GM12878 (cell line): ENCODE measurements at regions not wholly inside any gene's neighbourhood (a gene's known extent, or its start where the extent isn't known, plus 50 kb on each side); places are given as distances from the start of the nearest gene placed in this dataset.

Experiments used
- ATAC-seq: fragments of 200-7000 bp; cut with Tn5 transposase; 3 replicates; pipeline ENCODE4 v1.9.1; 2020; ENCODE audit warnings: mild to moderate bottlenecking, moderate library complexity
- BruUV-seq: library from RNA; stranded (reverse); fragments of 400-500 nt; replicated peaks from 2 replicates; lab custom pipeline; 2021; lab: Mats Ljungman, UMichigan
- CTCF ChIA-PET: fragments of 300-600 bp; sonication (Branson Sonifier 250); formaldehyde crosslinking; extraction: SDS; loops from one replicate; lab custom pipeline; 2021; ENCODE audit warnings: inconsistent platforms; lab: Yijun Ruan, JAX
- POLR2A ChIA-PET: fragments of 350-600 bp; formaldehyde crosslinking; extraction: SDS; loops from one replicate; lab custom pipeline; 2021; ENCODE audit warnings: inconsistent platforms; lab: Charles Lee
- RAD21 ChIA-PET: fragments of 300-600 bp; sonication (Branson Sonifier 250); formaldehyde crosslinking; loops from one replicate; lab custom pipeline; 2023; ENCODE audit warnings: antibody characterized with exemption; ENCODE audit not compliant: unreplicated experiment; lab: Charles Lee
- SMC1A ChIA-PET: fragments of 300-600 bp; sonication (Branson Sonifier 250); formaldehyde crosslinking; loops from one replicate; lab custom pipeline; 2023; ENCODE audit not compliant: unreplicated experiment, uncharacterized antibody; lab: Charles Lee
- DNase-seq: peaks from one replicate; pipeline ENCODE4 v3.0.0-alpha.2; 2011; ENCODE audit warnings: low read depth, low spot score
- FAIRE-seq: peaks from 3 replicates; lab custom pipeline; 2011; peaks lifted over from hg19 to GRCh38; lab: Jason Lieb, UNC
- H2AFZ ChIP-seq: 2 replicates; pipeline ENCODE4 v1.6.0; 2011; ENCODE audit warnings: low read depth, low read length, control low read depth; ENCODE audit not compliant: control insufficient read depth
- H3K27ac ChIP-seq: 2 replicates; pipeline ENCODE4 v1.5.1; 2011; ENCODE audit warnings: control low read depth; ENCODE audit not compliant: control insufficient read depth, insufficient read depth
- H3K27me3 ChIP-seq, 2 experiments: replicated peaks in 1 of 2; 2 replicates each; pipeline versions ENCODE4 v1.6.0 to v1.6.1; 2011; ENCODE audit warnings: low read length in 1 of 2; ENCODE audit not compliant: control insufficient read depth in 2 of 2, insufficient read depth in 2 of 2
- H3K36me3 ChIP-seq, 2 experiments: 2 replicates each; pipeline ENCODE4 v1.5.1; 2011; ENCODE audit warnings: low read length in 1 of 2; ENCODE audit not compliant: control insufficient read depth in 2 of 2, insufficient read depth in 2 of 2
- H3K4me1 ChIP-seq: 2 replicates; pipeline ENCODE4 v1.6.1; 2011; ENCODE audit warnings: mild to moderate bottlenecking, low read length, moderate library complexity, mixed read lengths; ENCODE audit not compliant: control insufficient read depth, insufficient read depth
- H3K4me2 ChIP-seq: 2 replicates; pipeline ENCODE4 v1.6.0; 2011; ENCODE audit warnings: control low read depth; ENCODE audit not compliant: control insufficient read depth, insufficient read depth
- H3K4me3 ChIP-seq: fragments of 200-600 bp; sonication (generic); 2 replicates; pipeline ENCODE4 v1.5.1; 2016
- H3K79me2 ChIP-seq: 2 replicates; pipeline ENCODE4 v1.6.0; 2011; ENCODE audit warnings: low read length; ENCODE audit not compliant: control insufficient read depth, insufficient read depth
- H3K9ac ChIP-seq: 2 replicates; pipeline ENCODE4 v1.8.0; 2011; ENCODE audit warnings: low read length, control low read depth, mixed read lengths; ENCODE audit not compliant: control insufficient read depth, insufficient read depth
- H3K9me3 ChIP-seq: replicated peaks from 3 replicates; pipeline ENCODE4 v1.5.1; 2011; ENCODE audit warnings: mild to moderate bottlenecking, low read length; ENCODE audit not compliant: control insufficient read depth, insufficient read depth
- H4K20me1 ChIP-seq: 2 replicates; pipeline ENCODE4 v1.6.0; 2011; ENCODE audit not compliant: control insufficient read depth, insufficient read depth
- BCL11A ChIP-seq: IDR thresholded peaks from 2 replicates; pipeline ENCODE4 v1.6.1; 2011; ENCODE audit warnings: low read depth, low read length
- CBFB ChIP-seq: IDR thresholded peaks from 2 replicates; pipeline ENCODE4 v1.6.1; 2016; ENCODE audit warnings: antibody characterized with exemption, low read depth
- CEBPB ChIP-seq, 2 experiments: fragments of 150-350 bp in 1 of 2; IDR thresholded peaks; 2 replicates each; pipeline ENCODE4 v1.6.1; 2012 to 2014; ENCODE audit warnings: low read depth in 2 of 2, low read length in 2 of 2, borderline replicate concordance in 1 of 2, inconsistent platforms in 1 of 2
- IKZF1 ChIP-seq: fragments of 450-650 bp; conservative IDR thresholded peaks from 2 replicates; pipeline ENCODE4 v1.6.1; 2017; ENCODE audit warnings: antibody characterized with exemption, mild to moderate bottlenecking
- KDM1A ChIP-seq: fragments of 200-600 bp; sonication (generic); IDR thresholded peaks from 2 replicates; pipeline ENCODE4 v1.6.1; 2016; ENCODE audit warnings: borderline replicate concordance
- LARP7 ChIP-seq: fragments of 450-650 bp; IDR thresholded peaks from 2 replicates; pipeline ENCODE4 v1.6.1; 2017; ENCODE audit warnings: mild to moderate bottlenecking
- MEF2A ChIP-seq: IDR thresholded peaks from 2 replicates; pipeline ENCODE4 v1.6.1; 2011; ENCODE audit warnings: low read depth, mild to moderate bottlenecking, low read length, moderate library complexity; ENCODE audit not compliant: insufficient read depth
- MXI1 ChIP-seq: fragments of 150-350 bp; IDR thresholded peaks from 2 replicates; pipeline ENCODE4 v1.6.1; 2011; ENCODE audit warnings: low read depth, mild to moderate bottlenecking, inconsistent platforms, low read length, improper control_type of control experiment
- NFYA ChIP-seq: IDR thresholded peaks from 2 replicates; pipeline ENCODE4 v1.6.1; 2011; ENCODE audit warnings: low read depth, mild to moderate bottlenecking, low read length, improper control_type of control experiment, borderline replicate concordance
- NR2C2 ChIP-seq: IDR thresholded peaks from 2 replicates; pipeline ENCODE4 v1.6.1; 2011; ENCODE audit warnings: borderline replicate concordance, low read depth; ENCODE audit not compliant: control insufficient read depth, insufficient read length
- NRF1 ChIP-seq: conservative IDR thresholded peaks from 2 replicates; pipeline ENCODE4 v1.6.1; 2011; ENCODE audit warnings: mild to moderate bottlenecking, low read depth, low read length, improper control_type of control experiment
- POLR2AphosphoS2 ChIP-seq: IDR thresholded peaks from 2 replicates; pipeline ENCODE4 v1.6.1; 2011; ENCODE audit warnings: low read depth, mild to moderate bottlenecking, low read length, improper control_type of control experiment, moderate library complexity
- RELA ChIP-seq: fragments of 450-650 bp; IDR thresholded peaks from 2 replicates; pipeline ENCODE4 v1.8.0; 2014; ENCODE audit warnings: borderline replicate concordance; ENCODE audit not compliant: partially characterized antibody
- SIX5 ChIP-seq: IDR thresholded peaks from 2 replicates; pipeline ENCODE4 v1.6.1; 2011; ENCODE audit warnings: mild to moderate bottlenecking, low read depth, low read length, moderate library complexity; ENCODE audit not compliant: severe bottlenecking
- TCF3 ChIP-seq: IDR thresholded peaks from 2 replicates; pipeline ENCODE4 v1.6.1; 2012; ENCODE audit warnings: low read depth, mild to moderate bottlenecking, low read length, borderline replicate concordance; ENCODE audit not compliant: insufficient read depth
- YY1 ChIP-seq: IDR thresholded peaks from 2 replicates; pipeline ENCODE4 v1.6.1; 2011; ENCODE audit warnings: low read depth, mild to moderate bottlenecking, low read length
- ZBED1 ChIP-seq: IDR thresholded peaks from 2 replicates; pipeline ENCODE4 v1.6.1; 2016; ENCODE audit warnings: borderline replicate concordance
- WGBS: methylation state at CpG from one replicate; pipeline ENCODE4 v1.1.6; 2016; ENCODE audit warnings: low lambda C conversion rate; ENCODE audit not compliant: insufficient replicate concordance, insufficient coverage; ENCODE audit errors: missing lambda C conversion rate; 5-methylcytosine and 5-hydroxymethylcytosine counted together
- in situ Hi-C: fragments of 300-500 bp; cut with MboI; formaldehyde crosslinking; loops from 9 replicates; pipeline ENCODE4 v1.14.3; 2018; ENCODE audit warnings: mixed read lengths
- intact Hi-C: fragments of 100-400 bp; cut with micrococcal nuclease; formaldehyde crosslinking; loops from one replicate; pipeline ENCODE4 v1.14.2; 2022; ENCODE audit not compliant: unreplicated experiment
- TF ChIP-seq, protein P1 (sequence below): IDR thresholded peaks from 2 replicates; pipeline ENCODE4 v1.6.1; 2012; ENCODE audit warnings: low read depth, low read length, improper control_type of control experiment
- TF ChIP-seq, protein P2 (sequence below): fragments of 450-650 bp; conservative IDR thresholded peaks from 2 replicates; pipeline ENCODE4 v1.6.1; 2017; ENCODE audit warnings: mild to moderate bottlenecking, moderate library complexity
- TF ChIP-seq, protein P3 (sequence below): IDR thresholded peaks from 2 replicates; pipeline ENCODE4 v1.6.1; 2012; ENCODE audit warnings: low read length, inconsistent platforms
- TF ChIP-seq, protein P4 (sequence below): IDR thresholded peaks from 2 replicates; pipeline ENCODE4 v1.6.1; 2012; ENCODE audit warnings: low read depth, low read length, improper control_type of control experiment

DNA sequence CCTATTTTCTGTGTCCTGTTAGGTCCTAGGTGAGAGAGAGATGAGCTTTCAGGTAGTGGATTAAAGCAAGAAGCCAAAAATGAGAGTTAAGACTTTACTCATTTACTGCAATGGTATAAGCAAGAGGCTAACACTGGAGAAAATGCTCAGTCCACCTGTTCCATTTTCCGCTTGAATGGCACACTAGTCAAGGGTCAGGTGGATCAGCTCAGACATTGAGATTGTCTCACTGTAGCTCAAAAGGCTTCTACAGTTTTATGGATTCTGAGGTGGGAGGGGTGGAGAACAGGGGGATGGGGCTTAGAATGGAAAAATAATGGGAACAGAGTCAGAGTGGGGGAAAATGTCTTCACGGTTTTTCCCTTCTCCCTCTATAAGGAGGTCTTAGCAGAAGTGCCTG, 57.3 kb upstream of the MUCL1 start (continued):
- TF ChIP-seq TCF3 = no peak
- no peak for TF ChIP-seq LARP7
- TF ChIP-seq YY1 = no peak
- TF ChIP-seq NFYA = no peak
- TF ChIP-seq, protein P1, sequence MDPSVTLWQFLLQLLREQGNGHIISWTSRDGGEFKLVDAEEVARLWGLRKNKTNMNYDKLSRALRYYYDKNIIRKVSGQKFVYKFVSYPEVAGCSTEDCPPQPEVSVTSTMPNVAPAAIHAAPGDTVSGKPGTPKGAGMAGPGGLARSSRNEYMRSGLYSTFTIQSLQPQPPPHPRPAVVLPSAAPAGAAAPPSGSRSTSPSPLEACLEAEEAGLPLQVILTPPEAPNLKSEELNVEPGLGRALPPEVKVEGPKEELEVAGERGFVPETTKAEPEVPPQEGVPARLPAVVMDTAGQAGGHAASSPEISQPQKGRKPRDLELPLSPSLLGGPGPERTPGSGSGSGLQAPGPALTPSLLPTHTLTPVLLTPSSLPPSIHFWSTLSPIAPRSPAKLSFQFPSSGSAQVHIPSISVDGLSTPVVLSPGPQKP = no peak
- no peak for TF ChIP-seq NR2C2
- TF ChIP-seq ZBED1 = no peak

DNA sequence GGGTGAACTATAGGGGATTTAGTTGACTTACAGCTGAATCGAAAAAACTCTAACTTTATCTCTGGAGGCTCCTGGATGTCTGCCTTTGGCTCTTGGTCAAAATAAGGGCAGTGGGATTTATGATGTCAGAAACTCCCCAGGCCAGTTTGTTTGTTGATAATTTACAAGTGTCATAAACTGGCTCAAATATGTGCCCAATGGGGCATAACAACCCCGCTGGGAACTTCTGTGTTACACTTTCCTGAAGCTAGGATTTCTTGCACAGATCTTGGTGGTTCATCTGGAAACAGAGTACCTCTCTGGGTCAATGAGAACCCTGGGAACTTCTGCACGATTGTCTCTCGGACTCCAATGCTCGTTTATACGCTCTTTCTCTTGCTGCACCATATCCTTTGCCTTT, 58.7 kb upstream of the MUCL1 start:
- ChIA-PET RAD21 (no interaction called here), POLR2A (no interaction called here), CTCF (no interaction called here), SMC1A (no interaction called here)
- TF ChIP-seq IKZF1 = no peak
- TF ChIP-seq CBFB = no peak
- TF ChIP-seq, protein P2, sequence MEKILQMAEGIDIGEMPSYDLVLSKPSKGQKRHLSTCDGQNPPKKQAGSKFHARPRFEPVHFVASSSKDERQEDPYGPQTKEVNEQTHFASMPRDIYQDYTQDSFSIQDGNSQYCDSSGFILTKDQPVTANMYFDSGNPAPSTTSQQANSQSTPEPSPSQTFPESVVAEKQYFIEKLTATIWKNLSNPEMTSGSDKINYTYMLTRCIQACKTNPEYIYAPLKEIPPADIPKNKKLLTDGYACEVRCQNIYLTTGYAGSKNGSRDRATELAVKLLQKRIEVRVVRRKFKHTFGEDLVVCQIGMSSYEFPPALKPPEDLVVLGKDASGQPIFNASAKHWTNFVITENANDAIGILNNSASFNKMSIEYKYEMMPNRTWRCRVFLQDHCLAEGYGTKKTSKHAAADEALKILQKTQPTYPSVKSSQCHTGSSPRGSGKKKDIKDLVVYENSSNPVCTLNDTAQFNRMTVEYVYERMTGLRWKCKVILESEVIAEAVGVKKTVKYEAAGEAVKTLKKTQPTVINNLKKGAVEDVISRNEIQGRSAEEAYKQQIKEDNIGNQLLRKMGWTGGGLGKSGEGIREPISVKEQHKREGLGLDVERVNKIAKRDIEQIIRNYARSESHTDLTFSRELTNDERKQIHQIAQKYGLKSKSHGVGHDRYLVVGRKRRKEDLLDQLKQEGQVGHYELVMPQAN = no peak
- TF ChIP-seq KDM1A = no peak
- no peak for TF ChIP-seq MXI1
- TF ChIP-seq SIX5 = no peak
- TF ChIP-seq, protein P3, sequence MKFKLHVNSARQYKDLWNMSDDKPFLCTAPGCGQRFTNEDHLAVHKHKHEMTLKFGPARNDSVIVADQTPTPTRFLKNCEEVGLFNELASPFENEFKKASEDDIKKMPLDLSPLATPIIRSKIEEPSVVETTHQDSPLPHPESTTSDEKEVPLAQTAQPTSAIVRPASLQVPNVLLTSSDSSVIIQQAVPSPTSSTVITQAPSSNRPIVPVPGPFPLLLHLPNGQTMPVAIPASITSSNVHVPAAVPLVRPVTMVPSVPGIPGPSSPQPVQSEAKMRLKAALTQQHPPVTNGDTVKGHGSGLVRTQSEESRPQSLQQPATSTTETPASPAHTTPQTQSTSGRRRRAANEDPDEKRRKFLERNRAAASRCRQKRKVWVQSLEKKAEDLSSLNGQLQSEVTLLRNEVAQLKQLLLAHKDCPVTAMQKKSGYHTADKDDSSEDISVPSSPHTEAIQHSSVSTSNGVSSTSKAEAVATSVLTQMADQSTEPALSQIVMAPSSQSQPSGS = no peak
- no peak for TF ChIP-seq CEBPB (IDR thresholded peaks at IDR 0.05; ENCODE audit: borderline replicate concordance in 1 of 2, low read depth in 2 of 2, low read length in 2 of 2)
- no peak for TF ChIP-seq BCL11A
- no peak for TF ChIP-seq POLR2AphosphoS2
- TF ChIP-seq MEF2A = no peak
- TF ChIP-seq RELA = no peak
- TF ChIP-seq, protein P1 = no peak
- TF ChIP-seq NRF1 = no peak
- TF ChIP-seq, protein P4, sequence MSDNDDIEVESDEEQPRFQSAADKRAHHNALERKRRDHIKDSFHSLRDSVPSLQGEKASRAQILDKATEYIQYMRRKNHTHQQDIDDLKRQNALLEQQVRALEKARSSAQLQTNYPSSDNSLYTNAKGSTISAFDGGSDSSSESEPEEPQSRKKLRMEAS = no peak
- H3K79me2 ChIP-seq = no peaks in the 10 kb centered on the region
- no peak for DNase-seq
- no peak overlapping the region for H3K4me2 ChIP-seq
- H3K9me3 ChIP-seq = no peaks in the 10 kb centered on the region
- ATAC-seq = no peak
- intact Hi-C loops (no loop called here), in situ Hi-C loops (no loop called here)
- no peak overlapping the region for H3K27ac ChIP-seq
- H3K9ac ChIP-seq = no peak overlapping the region
- no peaks in the 10 kb centered on the region for H3K36me3 ChIP-seq
- 12% methylated on average over 6 of the region's 6 CpGs for WGBS
- H3K4me1 ChIP-seq = no peaks in the 10 kb centered on the region
- no peak overlapping the region for H2AFZ ChIP-seq
- H4K20me1 ChIP-seq = no peaks in the 10 kb centered on the region
- no peak for FAIRE-seq
- H3K4me3 ChIP-seq = no peak overlapping the region
- no TSS peak for BruUV-seq
- no peaks in the 10 kb centered on the region for H3K27me3 ChIP-seq
